IMR-90 (cell line): ENCODE measurements at regions not wholly inside any gene's neighbourhood (a gene's known extent, or its start where the extent isn't known, plus 50 kb on each side); places are given as distances from the start of the nearest gene placed in this dataset.
"Not testable (repeated sequence)": the region's sequence is repeated elsewhere in the genome, so short reads cannot be mapped to it uniquely, and the experiment has no call there.

Experiments
- CTCF ChIP-seq: conservative IDR thresholded peaks from 2 replicates; pipeline ENCODE4 v1.5.1; 2012; ENCODE audit warnings: mild to moderate bottlenecking, low read depth, low read length, improper control_type of control experiment
- FOS ChIP-seq: fragments of 150-350 bp; IDR thresholded peaks from 2 replicates; pipeline ENCODE4 v1.6.1; 2016; ENCODE audit warnings: low read depth, low read length
- MAFK ChIP-seq: IDR thresholded peaks from 2 replicates; pipeline ENCODE4 v1.6.1; 2012; ENCODE audit warnings: low read depth, low read length, improper control_type of control experiment
- MAZ ChIP-seq: IDR thresholded peaks from 2 replicates; pipeline ENCODE4 v1.6.1; 2012; ENCODE audit warnings: low read depth, mild to moderate bottlenecking, low read length, improper control_type of control experiment, moderate library complexity, borderline replicate concordance
- MXI1 ChIP-seq: IDR thresholded peaks from 2 replicates; pipeline ENCODE4 v1.6.1; 2012; ENCODE audit warnings: low read depth, mild to moderate bottlenecking, low read length, moderate library complexity, borderline replicate concordance
- POLR2A ChIP-seq: IDR thresholded peaks from 2 replicates; pipeline ENCODE4 v1.6.1; 2012; ENCODE audit warnings: mild to moderate bottlenecking, low read depth, low read length
- RAD21 ChIP-seq: IDR thresholded peaks from 2 replicates; pipeline ENCODE4 v1.6.1; 2012; ENCODE audit warnings: low read length, improper control_type of control experiment
- RCOR1 ChIP-seq: IDR thresholded peaks from 2 replicates; pipeline ENCODE4 v1.6.1; 2012; ENCODE audit warnings: mild to moderate bottlenecking, low read length, improper control_type of control experiment; ENCODE audit not compliant: insufficient replicate concordance
- SMC3 ChIP-seq: fragments of 150-350 bp; IDR thresholded peaks from 2 replicates; pipeline ENCODE4 v1.6.1; 2016; ENCODE audit warnings: low read depth, mild to moderate bottlenecking, antibody characterized with exemption, low read length, moderate library complexity
- USF2 ChIP-seq: fragments of 150-350 bp; IDR thresholded peaks from 2 replicates; pipeline ENCODE4 v1.6.1; 2017; ENCODE audit warnings: mild to moderate bottlenecking, antibody characterized with exemption, low read length, low read depth

GRCh38 chr3:125768821-125769220, 173.5 kb upstream of the OSBPL11 start:
- TF ChIP-seq CTCF, MAZ, POLR2A, RCOR1, SMC3, FOS, RAD21, MXI1, USF2, MAFK: not testable (repeated sequence)
